ENCODE measurements at regions not wholly inside any gene's neighbourhood (a gene's known extent, or its start where the extent isn't known, plus 50 kb on each side); places are given as distances from the start of the nearest gene placed in this dataset.
A peak's percentile ranks its signal among the peaks of the same experiment; 100 is the strongest.
"Not testable (repeated sequence)": the region's sequence is repeated elsewhere in the genome, so short reads cannot be mapped to it uniquely, and the experiment has no call there.

- Histone ChIP-seq H3K9me3 (no peaks in the 10 kb centered on the region), H3K4me1 (peaks cover 7% of the 10 kb centered on the region), H3K27me3 (no peaks in the 10 kb centered on the region), H3K27ac (peak overlapping the region in 3 of 4 donors; percentile 59 to 79 (median 77)), H3K36me3 (replicated peaks in 1 of 2; ENCODE audit: insufficient read depth in 1 of 2, low read depth in 2 of 2) (no peaks in the 10 kb centered on the region), H3K4me3 (no peak overlapping the region)
- TF ChIP-seq CTCF (IDR thresholded peaks at IDR 0.05): no peak
- DNase-seq (no peak), ATAC-seq (no peak)
- intact Hi-C loops (cut with DNase I): no loop called here
- 56 to 57% methylated on average over 11 to 12 of the region's 12 CpGs for WGBS, 2 donors
Observed at GRCh38 chr15:92733090-92733933, 77.7 kb upstream of the FAM174B start.

GRCh38 chr15:92733934-92734521 is 78.5 kb upstream of the FAM174B start:
- peak overlapping the region in 1 of 2 donors; percentile 14 for H3K4me3 ChIP-seq
- H3K27me3 ChIP-seq: no peaks in the 10 kb centered on the region
- ATAC-seq (peak; percentile 84), DNase-seq (peak in 3 of 4 donors; percentile 24 to 32 (median 31))
- peak overlapping the region in 3 of 4 donors; percentile 59 to 79 (median 77) for H3K27ac ChIP-seq
- intact Hi-C loops (cut with DNase I): no loop called here
- H3K4me1 ChIP-seq: peaks cover 7% of the 10 kb centered on the region
- TF ChIP-seq POLR2A (IDR thresholded peaks at IDR 0.05) (peak in 2 of 3 donors; percentile 38 to 50), CTCF (IDR thresholded peaks at IDR 0.05) (no peak)
- H3K9me3 ChIP-seq: no peaks in the 10 kb centered on the region
- no peaks in the 10 kb centered on the region for H3K36me3 ChIP-seq (replicated peaks in 1 of 2; ENCODE audit: insufficient read depth in 1 of 2, low read depth in 2 of 2)
- 3 to 12% methylated on average over 28 to 33 of the region's 33 CpGs for WGBS, 2 donors

- H3K9me3 ChIP-seq; ATAC-seq; H3K4me3 ChIP-seq; H3K4me1 ChIP-seq; DNase-seq; H3K27me3 ChIP-seq; intact Hi-C loops (cut with DNase I); H3K27ac ChIP-seq; H3K36me3 ChIP-seq (replicated peaks in 1 of 2; ENCODE audit: insufficient read depth in 1 of 2, low read depth in 2 of 2): not testable (repeated sequence)
- 92 to 98% methylated on average over 4 of the region's 4 CpGs for WGBS, 2 donors
Observed at GRCh38 chr15:92739246-92739645, 83.7 kb upstream of the FAM174B start.

GRCh38 chr15:92745845-92746271 is 90.3 kb upstream of the FAM174B start:
- peak; percentile 16 to 83 (median 61) for DNase-seq
- ATAC-seq: peak; percentile 95
- peak overlapping the region in 3 of 4 donors; percentile 13 to 60 (median 14) for H3K27ac ChIP-seq
- intact Hi-C loops (cut with DNase I): no loop called here
- TF ChIP-seq CTCF (IDR thresholded peaks at IDR 0.05) (no peak), POLR2A (IDR thresholded peaks at IDR 0.05) (no peak)
- WGBS, 2 donors: 38 to 49% methylated on average over 4 of the region's 4 CpGs
- H3K36me3 ChIP-seq (replicated peaks in 1 of 2; ENCODE audit: insufficient read depth in 1 of 2, low read depth in 2 of 2): no peaks in the 10 kb centered on the region
- no peaks in the 10 kb centered on the region for H3K9me3 ChIP-seq
- H3K4me1 ChIP-seq: peaks cover 20% of the 10 kb centered on the region
- H3K27me3 ChIP-seq: no peaks in the 10 kb centered on the region
- no peak overlapping the region for H3K4me3 ChIP-seq

- DNase-seq: no peak
- no peaks in the 10 kb centered on the region for H3K9me3 ChIP-seq
- intact Hi-C loops (cut with DNase I): no loop called here
- H3K36me3 ChIP-seq (replicated peaks in 1 of 2; ENCODE audit: insufficient read depth in 1 of 2, low read depth in 2 of 2): no peaks in the 10 kb centered on the region
- no peak for ATAC-seq
- TF ChIP-seq CTCF (IDR thresholded peaks at IDR 0.05) (no peak), POLR2A (IDR thresholded peaks at IDR 0.05) (no peak)
- no peak overlapping the region for H3K4me3 ChIP-seq
- WGBS, 2 donors: 83 to 97% methylated on average over 3 of the region's 3 CpGs
- H3K4me1 ChIP-seq: peaks cover 32% of the 10 kb centered on the region
- H3K27me3 ChIP-seq: no peaks in the 10 kb centered on the region
- H3K27ac ChIP-seq: no peak overlapping the region
Observed at GRCh38 chr15:92747047-92747446, 91.5 kb upstream of the FAM174B start.
